HG02943 (cell line): ENCODE measurements at regions not wholly inside any gene's neighbourhood (a gene's known extent, or its start where the extent isn't known, plus 50 kb on each side); places are given as distances from the start of the nearest gene placed in this dataset.

ENCODE experiments used
- ATAC-seq: cut with Tn5 transposase; IDR thresholded peaks from one replicate; pipeline ENCODE4 v1.9.1; 2021; ENCODE audit warnings: mild to moderate bottlenecking, low read depth, moderate library complexity; ENCODE audit not compliant: unreplicated experiment

- ATAC-seq = no peak
Measured at GRCh38 chr1:81238129-81238528, 562.6 kb upstream of the ADGRL2 start.

- ATAC-seq = no peak
Measured at GRCh38 chr1:81237473-81238089, 563.2 kb upstream of the ADGRL2 start.

GRCh38 chr1:81234237-81234636, 566.5 kb upstream of the ADGRL2 start:
- no peak for ATAC-seq

- ATAC-seq = no peak
Measured at GRCh38 chr1:81233591-81233990, 567.1 kb upstream of the ADGRL2 start.

- no peak for ATAC-seq
Measured at GRCh38 chr1:81232420-81232819, 568.3 kb upstream of the ADGRL2 start.

GRCh38 chr1:81231729-81232038, 569.0 kb upstream of the ADGRL2 start:
- ATAC-seq = no peak

GRCh38 chr1:81230983-81231728, 569.6 kb upstream of the ADGRL2 start:
- ATAC-seq = no peak

GRCh38 chr1:81228926-81229325, 571.8 kb upstream of the ADGRL2 start:
- ATAC-seq = no peak

GRCh38 chr1:81226603-81226928, 574.2 kb upstream of the ADGRL2 start:
- ATAC-seq = no peak

- ATAC-seq = no peak
Measured at GRCh38 chr1:81225789-81226602, 574.7 kb upstream of the ADGRL2 start.

- ATAC-seq = no peak
Measured at GRCh38 chr1:81224222-81224621, 576.5 kb upstream of the ADGRL2 start.

- no peak for ATAC-seq
Measured at GRCh38 chr1:81221564-81221963, 579.2 kb upstream of the ADGRL2 start.

- no peak for ATAC-seq
Measured at GRCh38 chr1:81220614-81221071, 580.1 kb upstream of the ADGRL2 start.

- ATAC-seq = no peak
Measured at GRCh38 chr1:81217058-81217457, 583.7 kb upstream of the ADGRL2 start.

- ATAC-seq = no peak
Measured at GRCh38 chr1:81213279-81213678, 587.5 kb upstream of the ADGRL2 start.

GRCh38 chr1:81209461-81209860, 591.3 kb upstream of the ADGRL2 start:
- no peak for ATAC-seq

- ATAC-seq = no peak
Measured at GRCh38 chr1:81208441-81208840, 592.3 kb upstream of the ADGRL2 start.

- no peak for ATAC-seq
Measured at GRCh38 chr1:81205956-81206355, 594.8 kb upstream of the ADGRL2 start.

- ATAC-seq = no peak
Measured at GRCh38 chr1:81201779-81202178, 599.0 kb upstream of the ADGRL2 start.

GRCh38 chr1:81197591-81197990, 603.1 kb upstream of the ADGRL2 start:
- ATAC-seq = no peak
